Ishikawa (cell line): ENCODE measurements at regions not wholly inside any gene's neighbourhood (a gene's known extent, or its start where the extent isn't known, plus 50 kb on each side); places are given as distances from the start of the nearest gene placed in this dataset.

Experiments
- CEBPB ChIP-seq: IDR thresholded peaks from 2 replicates; pipeline ENCODE4 v1.6.1; 2012
- CREB1 ChIP-seq: IDR thresholded peaks from 2 replicates; pipeline ENCODE4 v1.6.1; 2012; ENCODE audit warnings: low read depth
- EGR1 ChIP-seq: IDR thresholded peaks from 2 replicates; pipeline ENCODE4 v1.6.1; 2012
- EP300 ChIP-seq: IDR thresholded peaks from 2 replicates; pipeline ENCODE4 v1.6.1; 2012; ENCODE audit warnings: borderline replicate concordance
- FOXM1 ChIP-seq: IDR thresholded peaks from 2 replicates; pipeline ENCODE4 v1.6.1; 2012; ENCODE audit warnings: low read depth, borderline replicate concordance
- MAX ChIP-seq: IDR thresholded peaks from 2 replicates; pipeline ENCODE4 v1.6.1; 2012
- NFIC ChIP-seq: IDR thresholded peaks from 2 replicates; pipeline ENCODE4 v1.6.1; 2012
- RAD21 ChIP-seq: IDR thresholded peaks from 2 replicates; pipeline ENCODE4 v1.6.1; 2012; ENCODE audit warnings: low read depth
- TAF1 ChIP-seq: IDR thresholded peaks from 2 replicates; pipeline ENCODE4 v1.6.1; 2012; ENCODE audit warnings: low read depth, mild to moderate bottlenecking
- TCF12 ChIP-seq: IDR thresholded peaks from 2 replicates; pipeline ENCODE4 v1.6.1; 2012; ENCODE audit warnings: low read depth
- TEAD4 ChIP-seq: IDR thresholded peaks from 2 replicates; pipeline ENCODE4 v1.6.1; 2012
- USF1 ChIP-seq: IDR thresholded peaks from 2 replicates; pipeline ENCODE4 v1.6.1; 2012
- YY1 ChIP-seq: IDR thresholded peaks from 2 replicates; pipeline ENCODE4 v1.6.1; 2012; ENCODE audit warnings: low read depth
- ZBTB7A ChIP-seq: IDR thresholded peaks from 2 replicates; pipeline ENCODE4 v1.6.1; 2012; ENCODE audit warnings: low read depth
- TF ChIP-seq, protein P1 (sequence below): IDR thresholded peaks from 2 replicates; pipeline ENCODE4 v1.6.1; 2012; ENCODE audit warnings: low read depth, mild to moderate bottlenecking

- TF ChIP-seq, protein P1, sequence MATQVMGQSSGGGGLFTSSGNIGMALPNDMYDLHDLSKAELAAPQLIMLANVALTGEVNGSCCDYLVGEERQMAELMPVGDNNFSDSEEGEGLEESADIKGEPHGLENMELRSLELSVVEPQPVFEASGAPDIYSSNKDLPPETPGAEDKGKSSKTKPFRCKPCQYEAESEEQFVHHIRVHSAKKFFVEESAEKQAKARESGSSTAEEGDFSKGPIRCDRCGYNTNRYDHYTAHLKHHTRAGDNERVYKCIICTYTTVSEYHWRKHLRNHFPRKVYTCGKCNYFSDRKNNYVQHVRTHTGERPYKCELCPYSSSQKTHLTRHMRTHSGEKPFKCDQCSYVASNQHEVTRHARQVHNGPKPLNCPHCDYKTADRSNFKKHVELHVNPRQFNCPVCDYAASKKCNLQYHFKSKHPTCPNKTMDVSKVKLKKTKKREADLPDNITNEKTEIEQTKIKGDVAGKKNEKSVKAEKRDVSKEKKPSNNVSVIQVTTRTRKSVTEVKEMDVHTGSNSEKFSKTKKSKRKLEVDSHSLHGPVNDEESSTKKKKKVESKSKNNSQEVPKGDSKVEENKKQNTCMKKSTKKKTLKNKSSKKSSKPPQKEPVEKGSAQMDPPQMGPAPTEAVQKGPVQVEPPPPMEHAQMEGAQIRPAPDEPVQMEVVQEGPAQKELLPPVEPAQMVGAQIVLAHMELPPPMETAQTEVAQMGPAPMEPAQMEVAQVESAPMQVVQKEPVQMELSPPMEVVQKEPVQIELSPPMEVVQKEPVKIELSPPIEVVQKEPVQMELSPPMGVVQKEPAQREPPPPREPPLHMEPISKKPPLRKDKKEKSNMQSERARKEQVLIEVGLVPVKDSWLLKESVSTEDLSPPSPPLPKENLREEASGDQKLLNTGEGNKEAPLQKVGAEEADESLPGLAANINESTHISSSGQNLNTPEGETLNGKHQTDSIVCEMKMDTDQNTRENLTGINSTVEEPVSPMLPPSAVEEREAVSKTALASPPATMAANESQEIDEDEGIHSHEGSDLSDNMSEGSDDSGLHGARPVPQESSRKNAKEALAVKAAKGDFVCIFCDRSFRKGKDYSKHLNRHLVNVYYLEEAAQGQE, result no peak
- TF ChIP-seq RAD21 (no peak), MAX (no peak), ZBTB7A (no peak), TEAD4 (no peak), USF1 (no peak), CEBPB (no peak), EP300 (no peak), CREB1 (no peak), EGR1 (no peak), NFIC (no peak), FOXM1 (no peak), TCF12 (no peak), TAF1 (no peak)
Measured at GRCh38 chr22:44621401-44622146, 80.4 kb upstream of the PRR5 start.

DNA sequence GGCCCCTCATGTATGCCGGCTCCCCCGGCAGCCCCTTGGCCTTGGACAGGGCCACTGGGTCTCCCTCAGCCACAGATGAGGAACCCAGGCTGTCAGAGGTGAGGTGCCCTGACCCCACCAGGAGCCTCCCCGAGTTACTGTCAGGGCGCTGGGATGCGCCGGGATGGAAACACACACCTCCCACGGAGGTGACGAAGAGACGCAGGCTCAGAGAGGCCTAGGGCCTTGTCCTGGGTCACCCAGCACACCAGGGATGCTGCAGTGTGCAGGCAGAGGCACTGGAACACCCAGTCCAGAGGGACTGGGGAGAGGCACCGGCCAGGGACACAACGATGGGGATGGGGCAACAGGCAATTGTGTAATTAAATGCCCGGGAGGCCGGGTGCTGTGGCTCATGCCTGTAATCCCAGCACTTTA, 81.2 kb upstream of the PRR5 start:
- TF ChIP-seq TCF12 (no peak), CEBPB (no peak), CREB1 (no peak), USF1 (no peak), RAD21 (no peak), FOXM1 (no peak), TAF1 (no peak), MAX (no peak), EGR1 (no peak), TEAD4 (no peak)
- TF ChIP-seq, protein P1, result no peak

DNA sequence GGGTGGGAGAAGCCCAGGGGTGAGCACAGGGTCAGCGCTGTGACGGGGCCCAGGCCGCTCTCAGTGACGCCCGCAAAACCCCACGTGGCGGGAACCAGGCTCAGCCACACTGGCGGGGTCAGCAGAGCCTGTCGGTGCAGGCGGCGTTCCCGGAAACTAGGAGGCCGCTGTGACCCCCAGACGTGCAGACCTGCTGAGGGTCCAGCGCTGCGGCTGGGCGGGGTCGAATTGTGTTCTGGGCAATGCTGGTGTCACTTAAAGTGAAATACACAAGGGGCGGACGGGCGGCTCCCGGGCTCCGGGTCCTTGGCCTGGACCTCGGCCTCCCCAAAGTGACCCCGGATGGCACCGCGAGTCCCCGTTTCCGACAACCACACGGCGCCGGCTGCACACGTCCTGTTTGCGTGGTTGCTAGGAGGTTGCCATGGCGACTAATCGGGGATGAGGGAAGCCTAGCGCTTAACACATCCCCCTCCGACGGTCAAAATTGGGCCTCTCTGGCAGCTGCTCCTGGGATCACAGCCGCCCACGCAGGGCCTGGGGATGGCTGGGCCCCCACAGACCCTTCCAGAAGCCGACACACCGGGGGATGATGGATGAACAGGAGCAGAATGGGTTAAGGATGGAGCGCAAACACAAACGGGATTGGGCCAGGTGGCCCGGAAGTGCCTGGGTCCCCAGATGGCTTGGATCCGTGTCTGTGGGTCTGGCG, 81.7 kb upstream of the PRR5 start:
- TF ChIP-seq RAD21 (no peak), YY1 (no peak), EGR1 (0 out of 2 replicates have a peak, but pooled peaks have one; percentile 10), CEBPB (no peak), USF1 (no peak), MAX (peak; percentile 36; the same call in 1 of the 2 replicates)
- TF ChIP-seq, protein P1, result no peak

- TF ChIP-seq EGR1 (no peak), TAF1 (no peak), EP300 (no peak), YY1 (no peak), USF1 (no peak), FOXM1 (no peak), CREB1 (no peak), NFIC (no peak), CEBPB (no peak), ZBTB7A (no peak), RAD21 (no peak), TCF12 (no peak), MAX (no peak), TEAD4 (no peak)
- TF ChIP-seq, protein P1, result no peak
Measured at GRCh38 chr22:44618400-44618799, 83.6 kb upstream of the PRR5 start.
